ENCODE measurements at regions not wholly inside any gene's neighbourhood (a gene's known extent, or its start where the extent isn't known, plus 50 kb on each side); places are given as distances from the start of the nearest gene placed in this dataset.

DNA sequence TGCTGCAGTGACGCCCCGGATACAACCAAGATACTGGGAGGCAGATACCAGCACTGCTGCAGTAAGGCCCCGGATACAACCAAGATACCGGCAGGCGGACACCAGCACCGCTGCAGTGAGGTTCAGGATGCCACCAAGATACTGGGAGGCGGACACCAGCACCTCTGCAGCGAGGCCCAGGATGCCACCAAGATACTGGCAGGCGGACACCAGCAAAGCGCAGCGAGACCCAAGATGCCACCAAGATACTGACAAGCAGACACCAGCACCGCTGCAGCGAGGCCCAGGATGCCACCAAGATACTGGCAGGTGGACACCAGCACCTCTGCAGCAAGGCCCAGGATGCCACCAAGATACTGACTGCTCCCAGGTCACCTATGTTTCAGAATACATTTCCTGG, 225.2 kb downstream of the BRD1 start:
- ATAC-seq (no peak), DNase-seq (no peak)
- intact Hi-C loops (cut with DNase I): no loop called here
- no peaks in the 10 kb centered on the region for H3K27me3 ChIP-seq
- TF ChIP-seq, protein P1, sequence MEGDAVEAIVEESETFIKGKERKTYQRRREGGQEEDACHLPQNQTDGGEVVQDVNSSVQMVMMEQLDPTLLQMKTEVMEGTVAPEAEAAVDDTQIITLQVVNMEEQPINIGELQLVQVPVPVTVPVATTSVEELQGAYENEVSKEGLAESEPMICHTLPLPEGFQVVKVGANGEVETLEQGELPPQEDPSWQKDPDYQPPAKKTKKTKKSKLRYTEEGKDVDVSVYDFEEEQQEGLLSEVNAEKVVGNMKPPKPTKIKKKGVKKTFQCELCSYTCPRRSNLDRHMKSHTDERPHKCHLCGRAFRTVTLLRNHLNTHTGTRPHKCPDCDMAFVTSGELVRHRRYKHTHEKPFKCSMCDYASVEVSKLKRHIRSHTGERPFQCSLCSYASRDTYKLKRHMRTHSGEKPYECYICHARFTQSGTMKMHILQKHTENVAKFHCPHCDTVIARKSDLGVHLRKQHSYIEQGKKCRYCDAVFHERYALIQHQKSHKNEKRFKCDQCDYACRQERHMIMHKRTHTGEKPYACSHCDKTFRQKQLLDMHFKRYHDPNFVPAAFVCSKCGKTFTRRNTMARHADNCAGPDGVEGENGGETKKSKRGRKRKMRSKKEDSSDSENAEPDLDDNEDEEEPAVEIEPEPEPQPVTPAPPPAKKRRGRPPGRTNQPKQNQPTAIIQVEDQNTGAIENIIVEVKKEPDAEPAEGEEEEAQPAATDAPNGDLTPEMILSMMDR (IDR thresholded peaks at IDR 0.05): no peak
- no peak for TF ChIP-seq POLR2A (IDR thresholded peaks at IDR 0.05)
- no peaks in the 10 kb centered on the region for H3K4me1 ChIP-seq
- H3K36me3 ChIP-seq: no peaks in the 10 kb centered on the region
- peaks cover 0 to 31% (median 17%) of the 10 kb centered on the region in 12 donors for H3K9me3 ChIP-seq
- WGBS, 4 donors: 86 to 96% (median 92%) methylated on average over 10 to 13 of the region's 13 CpGs
- H3K4me3 ChIP-seq: no peak overlapping the region
- H3K27ac ChIP-seq: no peak overlapping the region

- no peak overlapping the region for H3K27ac ChIP-seq
- TF ChIP-seq, protein P1 (IDR thresholded peaks at IDR 0.05): no peak
- DNase-seq (no peak), ATAC-seq (no peak)
- no peak overlapping the region for H3K4me3 ChIP-seq
- no peaks in the 10 kb centered on the region for H3K36me3 ChIP-seq
- no peaks in the 10 kb centered on the region for H3K27me3 ChIP-seq
- 84 to 91% (median 89%) methylated on average over 19 to 24 of the region's 24 CpGs for WGBS, 4 donors
- peaks cover 0 to 31% (median 17%) of the 10 kb centered on the region in 12 donors for H3K9me3 ChIP-seq
- H3K4me1 ChIP-seq: no peaks in the 10 kb centered on the region
- intact Hi-C loops (cut with DNase I): no loop called here
Observed at GRCh38 chr22:49601614-49602321, 225.9 kb downstream of the BRD1 start.

DNA sequence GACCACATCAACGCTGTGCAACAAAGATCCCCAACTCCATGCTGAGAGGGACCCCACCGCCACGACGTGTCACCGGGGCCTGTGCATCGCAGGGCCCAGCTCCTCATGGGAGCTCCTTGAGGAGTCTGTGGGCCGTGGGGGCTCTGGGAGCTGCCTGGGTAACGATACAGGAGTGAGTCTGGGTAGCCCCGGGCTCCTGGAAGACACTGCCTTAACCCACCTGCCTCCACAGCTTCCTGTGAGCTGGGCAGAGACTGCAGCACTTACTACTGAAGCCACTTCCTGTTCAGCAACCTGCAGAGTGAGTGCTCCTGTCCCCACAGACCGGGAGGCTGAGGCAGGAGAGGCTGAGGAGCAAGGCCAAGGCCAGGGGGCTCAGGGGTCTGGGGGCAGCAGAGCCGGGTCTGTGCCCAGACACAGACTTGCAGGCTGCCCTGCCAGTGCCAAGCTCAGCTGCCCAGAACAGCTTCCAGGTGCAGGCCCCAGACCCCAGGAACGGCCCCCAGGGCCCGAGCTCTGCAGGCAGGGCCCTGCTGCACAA, 226.7 kb downstream of the BRD1 start:
- Histone ChIP-seq H3K27ac (no peak overlapping the region), H3K4me3 (no peak overlapping the region), H3K27me3 (no peaks in the 10 kb centered on the region), H3K4me1 (no peaks in the 10 kb centered on the region), H3K9me3 (peaks cover 0 to 28% (median 17%) of the 10 kb centered on the region in 12 donors), H3K36me3 (no peaks in the 10 kb centered on the region)
- 74 to 86% (median 81%) methylated on average over 9 to 13 of the region's 13 CpGs for WGBS, 4 donors
- ATAC-seq (no peak), DNase-seq (no peak)
- TF ChIP-seq, protein P1 (IDR thresholded peaks at IDR 0.05): no peak
- TF ChIP-seq POLR2A (IDR thresholded peaks at IDR 0.05): no peak
- intact Hi-C loops (cut with DNase I): no loop called here

- Histone ChIP-seq H3K27ac (no peak overlapping the region), H3K27me3 (no peaks in the 10 kb centered on the region), H3K4me1 (no peaks in the 10 kb centered on the region), H3K4me3 (no peak overlapping the region), H3K36me3 (no peaks in the 10 kb centered on the region), H3K9me3 (peaks cover 0 to 24% (median 15%) of the 10 kb centered on the region in 12 donors)
- no peak for ATAC-seq
- intact Hi-C loops (cut with DNase I): no loop called here
- 78 to 84% (median 81%) methylated on average over 20 of the region's 20 CpGs for WGBS, 4 donors
- TF ChIP-seq POLR2A (IDR thresholded peaks at IDR 0.05): no peak
- TF ChIP-seq, protein P1 (IDR thresholded peaks at IDR 0.05): no peak
- DNase-seq: no peak
Observed at GRCh38 chr22:49600468-49600867, 227.2 kb downstream of the BRD1 start.

Measured in heart left ventricle (tissue), 16 donors.